ENCODE measurements at regions not wholly inside any gene's neighbourhood (a gene's known extent, or its start where the extent isn't known, plus 50 kb on each side); places are given as distances from the start of the nearest gene placed in this dataset.
A peak's percentile ranks its signal among the peaks of the same experiment; 100 is the strongest.
"Not testable (repeated sequence)": the region's sequence is repeated elsewhere in the genome, so short reads cannot be mapped to it uniquely, and the experiment has no call there.

GRCh38 chr10:117457071-117457810 lies 82.0 kb upstream of the PDZD8 start:
- DNase-seq = no peak

- DNase-seq = no peak
These were observed 80.1 kb upstream of the PDZD8 start for GRCh38 chr10:117455346-117455745.

- DNase-seq = no peak
These were observed 79.3 kb upstream of the PDZD8 start for GRCh38 chr10:117454502-117454901.

GRCh38 chr10:117453484-117453883 lies 78.2 kb upstream of the PDZD8 start:
- DNase-seq = not testable (repeated sequence)

DNA sequence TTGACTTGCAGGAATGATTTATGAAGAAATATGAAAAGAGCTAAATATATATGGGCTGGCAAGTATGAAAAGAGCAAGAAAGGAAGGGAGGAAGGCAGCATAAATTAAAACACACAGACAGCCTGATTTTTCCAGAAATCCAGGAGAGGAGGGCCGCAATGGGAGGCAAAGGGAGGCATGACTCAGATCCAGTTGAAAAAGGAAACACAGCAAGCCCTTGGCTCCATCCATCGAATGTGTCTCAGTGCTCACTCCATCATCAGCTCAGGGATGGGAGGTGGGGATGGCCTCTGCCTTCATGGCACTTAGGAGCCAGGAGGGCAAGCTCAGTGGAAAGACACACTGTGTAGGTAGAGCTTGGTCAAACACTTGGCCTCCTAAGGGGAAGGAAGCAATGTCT lies 75.7 kb upstream of the PDZD8 start:
- no peak for DNase-seq

DNA sequence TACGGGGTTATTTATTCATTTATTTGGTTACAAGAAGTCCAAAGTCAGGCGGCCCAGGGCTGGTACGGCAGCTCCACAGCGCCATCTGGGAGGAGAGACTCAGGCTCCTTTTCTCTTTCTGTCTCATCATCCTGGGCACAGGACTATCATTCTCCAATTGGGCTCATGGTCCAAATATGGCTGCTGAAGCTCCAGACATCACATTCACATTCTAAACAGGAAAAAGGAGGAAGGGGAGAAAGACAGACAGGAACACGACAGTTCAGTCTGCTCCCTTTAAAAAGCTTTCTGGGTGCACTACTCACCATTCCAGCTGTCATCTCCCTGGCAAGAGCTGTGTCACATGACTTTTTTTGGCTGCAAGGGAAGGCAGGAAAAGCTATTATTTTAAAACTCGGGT lies 74.4 kb upstream of the PDZD8 start:
- no peak for DNase-seq

GRCh38 chr10:117448802-117449201 lies 73.6 kb upstream of the PDZD8 start:
- DNase-seq = no peak

- no peak for DNase-seq
These were observed 70.8 kb upstream of the PDZD8 start for GRCh38 chr10:117445992-117446391.

DNA sequence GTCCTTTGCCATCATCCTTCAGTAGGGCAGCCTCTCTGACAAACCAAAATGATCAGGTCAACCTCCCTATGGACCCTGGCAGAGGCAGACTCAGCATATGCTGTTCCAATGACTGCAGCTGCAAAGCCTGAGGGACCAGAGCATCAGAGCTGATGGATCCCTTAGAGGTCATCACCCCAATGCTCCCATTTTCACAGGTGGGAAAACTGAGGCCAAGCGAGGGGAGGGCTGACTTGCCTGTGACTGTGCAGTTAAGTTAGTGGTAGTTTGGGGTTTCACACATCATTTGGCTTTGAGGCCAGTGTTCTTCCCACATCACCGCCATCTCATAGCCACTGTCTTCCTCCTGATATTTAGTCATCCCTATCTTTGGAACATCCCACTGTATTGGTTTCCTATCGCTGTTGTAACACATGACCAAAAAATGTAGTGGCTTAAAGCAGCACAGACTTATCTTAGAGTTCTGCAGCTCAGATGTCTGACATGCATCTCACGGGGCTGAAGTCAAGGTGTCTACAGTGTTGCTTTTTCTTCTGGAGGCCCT lies 69.3 kb upstream of the PDZD8 start:
- no peak for DNase-seq

DNA sequence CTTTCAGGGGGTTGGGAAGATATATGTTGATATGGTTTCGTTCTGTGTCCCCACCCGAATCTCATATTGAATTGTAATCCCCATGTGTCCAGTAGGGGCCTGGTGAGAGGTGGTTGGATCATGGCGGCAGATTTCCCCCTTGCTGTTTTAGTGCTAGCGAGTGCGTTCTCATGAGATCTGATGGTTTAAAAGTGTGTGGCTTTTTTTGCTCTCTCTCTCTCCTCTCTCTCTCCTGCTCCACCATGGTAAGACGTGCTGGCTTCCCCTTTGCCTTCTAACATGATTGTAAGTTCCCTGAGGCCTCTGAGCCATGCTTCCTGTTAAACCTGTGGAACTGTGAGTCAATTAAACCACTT lies 68.4 kb upstream of the PDZD8 start:
- DNase-seq = no peak

DNA sequence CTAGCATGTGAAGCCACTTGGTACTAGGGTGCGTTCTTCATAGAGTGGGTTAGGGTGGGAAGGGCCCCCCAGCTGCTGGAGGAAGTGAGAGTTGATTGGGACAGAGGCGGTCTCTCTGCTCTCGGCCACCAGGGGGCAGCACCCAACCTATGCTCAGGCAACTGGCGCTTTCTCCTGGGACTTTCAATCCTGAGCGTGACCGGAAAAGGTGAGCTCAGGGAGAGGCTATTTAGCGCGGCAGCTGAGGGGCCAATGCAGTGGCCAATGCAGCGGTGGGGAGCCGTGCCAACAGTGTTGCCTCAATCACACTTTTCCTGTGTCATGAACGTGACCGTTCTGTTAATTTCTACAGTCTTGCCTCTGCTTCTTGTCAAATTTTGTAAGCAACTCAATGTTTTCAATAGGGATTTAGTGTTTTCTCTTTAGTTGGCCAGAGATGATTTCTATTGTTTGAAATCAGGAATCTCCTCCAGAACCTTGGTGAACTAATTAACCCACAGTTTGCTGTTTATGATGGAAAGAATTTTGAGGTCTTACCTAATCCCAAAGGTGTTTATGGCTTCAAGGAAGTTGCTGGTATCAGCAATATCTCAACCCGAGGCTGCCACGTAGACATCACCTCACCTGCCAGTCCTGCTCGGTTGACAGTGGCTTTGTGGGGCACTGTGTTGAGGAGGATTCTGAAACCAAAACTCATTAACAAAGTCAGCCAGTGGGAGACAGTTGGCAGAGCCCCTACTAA lies 67.9 kb upstream of the PDZD8 start:
- peak; percentile 81 for DNase-seq

DNA sequence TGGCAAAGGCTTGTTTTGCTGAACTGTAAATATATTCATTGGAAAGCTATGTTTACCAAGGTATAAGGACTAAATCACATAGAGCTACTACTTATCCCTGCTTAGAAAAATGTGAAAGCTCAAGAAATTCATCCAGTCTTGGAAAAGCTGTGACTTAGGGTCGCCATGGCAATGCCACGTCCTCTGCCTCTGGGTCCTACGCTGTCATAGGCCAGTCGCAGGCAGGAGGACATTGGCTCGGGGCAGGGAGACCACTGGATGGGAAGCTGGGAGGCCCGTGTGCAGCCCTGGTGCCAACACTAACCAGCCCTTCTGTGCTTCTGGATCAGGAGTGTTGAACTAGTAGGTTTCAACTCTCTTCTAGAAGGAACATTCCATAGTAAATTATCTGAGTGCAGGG lies 67.3 kb upstream of the PDZD8 start:
- DNase-seq = peak; percentile 47

- peak; percentile 48 for DNase-seq
These were observed 66.7 kb upstream of the PDZD8 start for GRCh38 chr10:117441812-117442443.

DNA sequence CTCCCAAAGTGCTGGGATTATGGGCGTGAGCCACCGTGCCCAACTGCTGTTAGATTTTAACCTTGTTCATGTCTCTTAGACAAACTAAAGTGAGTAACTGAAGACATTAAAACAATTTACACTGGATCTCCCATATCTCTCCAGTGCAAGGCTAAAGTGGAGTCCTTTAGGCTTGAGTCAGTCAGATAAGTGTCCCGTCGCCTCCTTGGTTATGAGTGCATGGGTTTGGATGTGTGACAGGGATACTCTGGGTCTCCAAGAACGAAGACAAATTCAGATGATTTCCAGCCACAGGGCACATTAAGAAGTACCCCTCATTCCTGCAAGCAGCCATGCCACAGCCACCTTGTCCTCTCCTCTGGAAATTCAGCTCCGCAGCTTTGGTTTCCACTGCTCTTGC lies 66.1 kb upstream of the PDZD8 start:
- no peak for DNase-seq

- no peak for DNase-seq
These were observed 64.1 kb upstream of the PDZD8 start for GRCh38 chr10:117439243-117439912.

GRCh38 chr10:117432866-117433265 lies 57.6 kb upstream of the PDZD8 start:
- DNase-seq = no peak

GRCh38 chr10:117431160-117431559 lies 55.9 kb upstream of the PDZD8 start:
- DNase-seq = no peak

DNA sequence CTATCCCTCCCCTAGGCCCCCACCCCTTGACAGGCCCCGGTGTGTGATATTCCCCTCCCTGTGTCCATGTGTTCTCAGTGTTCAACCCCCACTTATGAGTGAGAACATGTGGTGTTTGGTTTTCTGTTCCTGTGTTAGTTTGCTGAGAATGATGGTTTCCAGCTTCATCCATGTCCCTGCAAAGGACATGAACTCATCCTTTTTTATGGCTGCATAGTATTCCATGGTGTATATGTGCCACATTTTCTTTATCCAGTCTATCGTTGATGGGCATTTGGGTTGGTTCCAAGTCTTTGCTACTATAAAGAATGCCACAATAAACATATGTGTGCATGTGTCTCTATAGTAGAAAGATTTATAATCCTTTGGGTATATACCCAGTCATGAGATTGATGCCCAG lies 55.3 kb upstream of the PDZD8 start:
- not testable (repeated sequence) for DNase-seq

- DNase-seq = no peak
These were observed 54.5 kb upstream of the PDZD8 start for GRCh38 chr10:117429643-117430265.

DNA sequence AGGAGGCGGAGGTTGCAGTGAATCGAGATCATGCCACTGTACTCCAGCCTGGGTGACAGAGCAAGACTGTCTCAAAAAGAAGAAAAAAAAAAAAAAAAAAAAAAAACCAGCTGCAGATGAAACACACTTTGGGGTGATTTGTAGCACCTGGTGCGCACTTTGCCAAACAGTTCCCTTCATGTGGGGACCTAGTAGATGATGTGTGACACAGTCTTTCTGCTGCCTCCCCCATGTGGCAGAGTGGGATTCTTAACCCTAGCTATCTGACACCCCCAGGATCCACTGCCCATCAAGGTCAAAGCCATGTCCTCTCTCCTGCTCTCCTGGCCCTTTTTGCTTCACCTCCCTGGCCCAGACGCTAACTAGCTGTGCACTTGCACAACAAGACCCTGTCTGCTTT lies 52.1 kb upstream of the PDZD8 start:
- DNase-seq = no peak

DNA sequence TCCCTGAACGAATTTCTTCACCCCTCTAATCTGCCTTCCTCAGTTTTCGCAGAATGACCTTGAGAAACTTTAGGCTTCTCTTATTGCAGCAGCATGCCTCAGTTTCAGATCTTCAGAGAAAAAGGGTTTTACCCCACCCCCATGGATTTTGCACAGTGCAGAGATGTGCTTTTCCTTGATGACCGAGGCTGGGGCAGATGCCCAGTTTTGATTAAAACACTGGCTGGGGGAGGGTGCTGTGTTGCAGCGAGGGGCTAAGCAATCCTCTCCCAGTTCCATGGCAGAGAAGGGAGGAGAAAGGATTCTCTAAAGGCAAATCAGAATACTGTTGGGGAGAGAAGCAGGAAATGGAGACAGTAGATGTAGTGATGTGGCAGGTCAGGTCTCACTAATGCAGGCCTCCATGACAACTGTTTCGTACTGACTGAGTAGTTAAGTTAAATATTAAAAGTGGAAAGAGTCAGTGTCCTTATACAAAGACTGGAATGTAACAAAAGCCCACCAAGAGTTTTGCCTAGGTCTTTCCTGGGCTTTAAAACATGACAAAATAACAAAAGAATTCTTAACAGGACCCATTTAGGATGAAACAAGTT lies 50.8 kb upstream of the PDZD8 start:
- no peak for DNase-seq

GRCh38 chr10:117424883-117425649 lies 49.8 kb upstream of the PDZD8 start:
- no peak for DNase-seq
